Naive thymus-derived CD4-positive, alpha-beta T cell (primary cell): ENCODE measurements at regions not wholly inside any gene's neighbourhood (a gene's known extent, or its start where the extent isn't known, plus 50 kb on each side); places are given as distances from the start of the nearest gene placed in this dataset.
"Not testable (repeated sequence)": the region's sequence is repeated elsewhere in the genome, so short reads cannot be mapped to it uniquely, and the experiment has no call there.

ENCODE experiments used
- ATAC-seq: fragments of 150-1000 bp; cut with Tn5 transposase; 2 replicates; pipeline ENCODE4 v1.10.0; 2021; ENCODE audit warnings: mild to moderate bottlenecking, moderate library complexity
- CTCF ChIA-PET: fragments of 350-600 bp; sonication (Branson Sonifier 250); formaldehyde crosslinking; loops from one replicate; lab custom pipeline; 2021; ENCODE audit warnings: antibody characterized with exemption; lab: Charles Lee
- POLR2A ChIA-PET: fragments of 350-600 bp; sonication (Branson Sonifier 250); formaldehyde crosslinking; loops from one replicate; lab custom pipeline; 2021; ENCODE audit warnings: antibody characterized with exemption, inconsistent platforms; lab: Charles Lee
- DNase-seq, 9 donors: peaks; one replicate each; pipeline versions ENCODE4 v3.0.0 to v3.0.0-alpha.2; 2020 to 2022; ENCODE audit warnings: mixed read lengths in 1 of 9
- H3K27ac ChIP-seq: one replicate; pipeline ENCODE4 v1.7.0; 2013; ENCODE audit warnings: mild to moderate bottlenecking, low read depth, low read length, moderate library complexity
- H3K27me3 ChIP-seq, 2 donors: one replicate each; pipeline ENCODE4 v1.7.0; 2013; ENCODE audit warnings: low read length in 2 of 2, mild to moderate bottlenecking in 2 of 2, moderate library complexity in 2 of 2; ENCODE audit not compliant: control insufficient read depth in 2 of 2, insufficient read depth in 2 of 2
- H3K36me3 ChIP-seq, 3 experiments: 1 replicate in 2 of 3; 2 replicates in 1 of 3; pipeline ENCODE4 v1.7.0; 2013; ENCODE audit warnings: low read length in 3 of 3, mild to moderate bottlenecking in 3 of 3, moderate library complexity in 1 of 3; ENCODE audit not compliant: insufficient read depth in 3 of 3, control insufficient read depth in 2 of 3
- H3K4me1 ChIP-seq, 2 donors: one replicate each; pipeline ENCODE4 v1.7.0; 2013; ENCODE audit warnings: low read length in 2 of 2, mild to moderate bottlenecking in 2 of 2, moderate library complexity in 1 of 2; ENCODE audit not compliant: control insufficient read depth in 2 of 2, insufficient read depth in 2 of 2
- H3K4me3 ChIP-seq: 2 replicates; pipeline ENCODE4 v1.7.0; 2013; ENCODE audit warnings: mild to moderate bottlenecking, low read length
- H3K9me3 ChIP-seq, 3 experiments: 1 replicate in 2 of 3; 2 replicates in 1 of 3; pipeline ENCODE4 v1.7.0; 2013; ENCODE audit warnings: low read length in 3 of 3; ENCODE audit not compliant: control insufficient read depth in 2 of 3
- H3K27ac Mint-ChIP-seq, 9 donors: one replicate each; pipeline ENCODE4 v1.8.0; 2020 to 2022; ENCODE audit warnings: mixed read lengths in 9 of 9, mild to moderate bottlenecking in 8 of 9, moderate library complexity in 5 of 9, inconsistent platforms in 2 of 9
- H3K27me3 Mint-ChIP-seq, 5 donors: one replicate each; pipeline ENCODE4 v1.8.0; 2021 to 2022; ENCODE audit warnings: mixed read lengths in 5 of 5, mild to moderate bottlenecking in 1 of 5
- H3K36me3 Mint-ChIP-seq, 5 donors: one replicate each; pipeline ENCODE4 v1.8.0; 2020 to 2022; ENCODE audit warnings: mixed read lengths in 5 of 5, mild to moderate bottlenecking in 3 of 5, inconsistent platforms in 1 of 5
- H3K4me1 Mint-ChIP-seq, 7 donors: one replicate each; pipeline ENCODE4 v1.8.0; 2020 to 2022; ENCODE audit warnings: mixed read lengths in 7 of 7, mild to moderate bottlenecking in 3 of 7, inconsistent platforms in 1 of 7
- H3K4me3 Mint-ChIP-seq, 10 donors: one replicate each; pipeline ENCODE4 v1.8.0; 2020 to 2022; ENCODE audit warnings: mild to moderate bottlenecking in 10 of 10, mixed read lengths in 10 of 10, moderate library complexity in 6 of 10, inconsistent platforms in 2 of 10
- H3K9me3 Mint-ChIP-seq, 11 donors: one replicate each; pipeline ENCODE4 v1.8.0; 2020 to 2022; ENCODE audit warnings: mixed read lengths in 11 of 11, mild to moderate bottlenecking in 4 of 11, inconsistent platforms in 1 of 11, moderate library complexity in 1 of 11
- intact Hi-C, 2 donors: fragments of 100-400 bp; cut with micrococcal nuclease; formaldehyde crosslinking; loops; one replicate each; pipeline ENCODE4 v1.15.1; 2023

- not testable (repeated sequence) for H3K27ac Mint-ChIP-seq, ATAC-seq, H3K36me3 ChIP-seq, H3K36me3 Mint-ChIP-seq, H3K27me3 ChIP-seq, H3K27ac ChIP-seq, H3K9me3 Mint-ChIP-seq, H3K4me3 Mint-ChIP-seq, H3K9me3 ChIP-seq, DNase-seq, H3K4me3 ChIP-seq
- intact Hi-C loops = loop anchor here in 1 of 2 donors (1.0 to 10.0 kb wide), 2 partner anchors 9 to 244 kb away; no protein-coding TSS in a partner anchor
- Mint-ChIP-seq H3K27me3 (peaks cover 5 to 62% (median 9%) of the 10 kb centered on the region in 5 donors), H3K4me1 (peaks cover 0 to 19% (median 16%) of the 10 kb centered on the region in 7 donors)
- peaks cover 0 to 10% of the 10 kb centered on the region in 2 donors for H3K4me1 ChIP-seq
- CTCF ChIA-PET = interaction anchor here (0.8 to 4.4 kb wide), 5 partner anchors 8 to 103 kb away, joined by 3 to 22 read pairs (median 5); no protein-coding TSS in a partner anchor
- POLR2A ChIA-PET = interaction anchor here (1.0 kb wide), 1 partner anchor 9 kb away, joined by 3 read pairs; no protein-coding TSS in a partner anchor
These were observed 744.2 kb downstream of the TMEM121 start for GRCh38 chr14:106270476-106271121.

GRCh38 chr14:106276326-106277267 lies 750.2 kb downstream of the TMEM121 start:
- Histone ChIP-seq H3K27me3 (peaks cover 0 to 5% of the 10 kb centered on the region in 2 donors), H3K4me1 (peaks cover 7 to 22% of the 10 kb centered on the region in 2 donors), H3K27ac (peak overlapping the region; percentile 4), H3K9me3 (no peaks in the 10 kb centered on the region), H3K4me3 (no peak overlapping the region), H3K36me3 (no peaks in the 10 kb centered on the region)
- peaks cover 5 to 55% (median 25%) of the 10 kb centered on the region in 5 donors for H3K27me3 Mint-ChIP-seq
- H3K9me3 Mint-ChIP-seq = no peaks in the 10 kb centered on the region
- ATAC-seq (peak; percentile 78), DNase-seq (peak in 7 of 9 donors; percentile 58 to 79 (median 71))
- H3K36me3 Mint-ChIP-seq = no peaks in the 10 kb centered on the region
- CTCF ChIA-PET = interaction anchor here (0.6 to 1.7 kb wide), 9 partner anchors 8 to 94 kb away, joined by 3 to 5 read pairs (median 3); no protein-coding TSS in a partner anchor
- POLR2A ChIA-PET = no interaction called here
- intact Hi-C loops = loop anchor here (1.0 to 10.0 kb wide), 3 partner anchors 8 to 238 kb away; no protein-coding TSS in a partner anchor
- H3K27ac Mint-ChIP-seq = peak overlapping the region in 6 of 9 donors; percentile 60 to 87 (median 77)
- H3K4me3 Mint-ChIP-seq = peak overlapping the region in 7 of 10 donors; percentile 10 to 68 (median 38)
- peaks cover 12 to 30% (median 22%) of the 10 kb centered on the region in 7 donors for H3K4me1 Mint-ChIP-seq

DNA sequence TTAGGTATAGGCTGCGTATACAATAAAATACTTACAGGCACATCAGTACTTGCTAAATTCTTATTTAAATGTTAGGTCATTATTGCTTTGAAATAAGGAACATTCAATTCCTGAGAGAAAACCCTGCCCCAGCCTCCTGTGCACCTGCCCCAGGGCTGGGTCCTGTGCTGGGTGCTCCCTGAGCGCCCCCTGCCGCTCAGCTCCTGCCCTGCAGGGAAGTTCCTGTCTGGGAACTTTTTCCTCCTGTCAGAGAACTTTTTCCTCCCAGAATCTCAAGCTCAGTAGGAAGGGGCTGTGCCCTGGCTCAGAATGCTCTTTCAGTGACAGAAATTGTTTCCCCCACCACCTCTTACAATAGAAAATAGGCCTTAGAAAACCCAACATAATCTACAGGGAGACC lies 751.1 kb downstream of the TMEM121 start:
- peak overlapping the region in 2 of 10 donors; percentile 40 to 45 for H3K4me3 Mint-ChIP-seq
- CTCF ChIA-PET = interaction anchor here (1.0 to 1.7 kb wide), 5 partner anchors 12 to 93 kb away, joined by 3 to 5 read pairs (median 3); no protein-coding TSS in a partner anchor
- POLR2A ChIA-PET = no interaction called here
- no peaks in the 10 kb centered on the region for H3K36me3 Mint-ChIP-seq
- Histone ChIP-seq H3K9me3 (no peaks in the 10 kb centered on the region), H3K36me3 (no peaks in the 10 kb centered on the region), H3K4me3 (no peak overlapping the region), H3K4me1 (peaks cover 7 to 22% of the 10 kb centered on the region in 2 donors), H3K27ac (no peak overlapping the region), H3K27me3 (peaks cover 0 to 5% of the 10 kb centered on the region in 2 donors)
- peaks cover 12 to 30% (median 22%) of the 10 kb centered on the region in 7 donors for H3K4me1 Mint-ChIP-seq
- peak in 5 of 9 donors; percentile 11 to 44 (median 38) for DNase-seq
- H3K27me3 Mint-ChIP-seq = peaks cover 5 to 54% (median 25%) of the 10 kb centered on the region in 5 donors
- no peaks in the 10 kb centered on the region for H3K9me3 Mint-ChIP-seq
- peak overlapping the region in 5 of 9 donors; percentile 60 to 87 (median 78) for H3K27ac Mint-ChIP-seq
- intact Hi-C loops = loop anchor here in 1 of 2 donors (5.0 to 10.0 kb wide), 2 partner anchors 95 to 237 kb away; no protein-coding TSS in a partner anchor
- ATAC-seq = peak; percentile 67

- no peak overlapping the region for H3K27ac ChIP-seq
- no peaks in the 10 kb centered on the region for H3K36me3 ChIP-seq
- Mint-ChIP-seq H3K4me1 (peaks cover 11 to 25% (median 18%) of the 10 kb centered on the region in 7 donors), H3K4me3 (no peak overlapping the region), H3K27me3 (peaks cover 0 to 46% (median 20%) of the 10 kb centered on the region in 5 donors), H3K9me3 (no peaks in the 10 kb centered on the region), H3K36me3 (no peaks in the 10 kb centered on the region), H3K27ac (no peak overlapping the region)
- no peaks in the 10 kb centered on the region for H3K9me3 ChIP-seq
- intact Hi-C loops = no loop called here
- CTCF ChIA-PET = interaction anchor here (1.8 kb wide), 1 partner anchor 24 kb away, joined by 4 read pairs; no protein-coding TSS in a partner anchor
- H3K4me3 ChIP-seq = no peak overlapping the region
- POLR2A ChIA-PET = no interaction called here
- H3K27me3 ChIP-seq = peaks cover 0 to 5% of the 10 kb centered on the region in 2 donors
- no peak for DNase-seq
- peaks cover 7 to 19% of the 10 kb centered on the region in 2 donors for H3K4me1 ChIP-seq
- no peak for ATAC-seq
These were observed 754.5 kb downstream of the TMEM121 start for GRCh38 chr14:106280876-106281275.

DNA sequence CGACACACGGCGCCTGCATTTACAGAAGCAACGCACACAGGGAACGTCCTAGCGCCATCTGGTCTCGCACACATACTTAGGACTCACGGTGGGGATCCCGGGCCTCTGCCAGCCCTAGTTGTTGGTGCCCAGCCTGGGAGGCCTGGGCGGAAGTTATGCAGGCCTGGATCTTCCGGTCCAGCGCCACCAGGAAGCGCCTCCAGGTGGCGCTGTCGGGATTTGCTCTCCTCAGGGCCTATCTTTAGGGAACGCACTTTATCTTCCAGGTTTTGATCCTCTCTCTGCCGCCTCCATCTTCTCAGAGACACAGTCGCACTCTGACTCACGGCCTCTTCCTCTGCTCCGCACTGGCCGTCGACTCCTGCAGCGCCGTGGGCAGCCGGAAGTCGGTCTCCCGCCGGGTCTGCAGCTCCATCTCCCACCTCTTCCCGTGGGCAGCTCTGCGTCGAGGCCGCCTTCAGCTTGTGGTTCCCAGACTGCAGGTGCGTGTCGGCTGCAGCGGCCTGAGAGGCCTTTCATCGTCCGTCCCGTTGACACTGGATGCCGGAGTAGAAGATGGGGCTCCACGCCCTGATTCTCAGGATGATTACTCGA lies 760.4 kb downstream of the TMEM121 start:
- DNase-seq (peak in 2 of 9 donors; percentile 18 to 22), ATAC-seq (no peak)
- no peaks in the 10 kb centered on the region for H3K27me3 ChIP-seq
- no peak overlapping the region for H3K4me3 ChIP-seq
- no peaks in the 10 kb centered on the region for H3K36me3 ChIP-seq
- H3K4me3 Mint-ChIP-seq = no peak overlapping the region
- no peaks in the 10 kb centered on the region for H3K36me3 Mint-ChIP-seq
- H3K27ac ChIP-seq = no peak overlapping the region
- peaks cover 0 to 28% (median 18%) of the 10 kb centered on the region in 5 donors for H3K27me3 Mint-ChIP-seq
- no peaks in the 10 kb centered on the region for H3K4me1 ChIP-seq
- no peak overlapping the region for H3K27ac Mint-ChIP-seq
- intact Hi-C loops = no loop called here
- H3K9me3 ChIP-seq = no peaks in the 10 kb centered on the region
- H3K9me3 Mint-ChIP-seq = no peaks in the 10 kb centered on the region
- ChIA-PET CTCF (no interaction called here), POLR2A (no interaction called here)
- no peaks in the 10 kb centered on the region for H3K4me1 Mint-ChIP-seq

DNA sequence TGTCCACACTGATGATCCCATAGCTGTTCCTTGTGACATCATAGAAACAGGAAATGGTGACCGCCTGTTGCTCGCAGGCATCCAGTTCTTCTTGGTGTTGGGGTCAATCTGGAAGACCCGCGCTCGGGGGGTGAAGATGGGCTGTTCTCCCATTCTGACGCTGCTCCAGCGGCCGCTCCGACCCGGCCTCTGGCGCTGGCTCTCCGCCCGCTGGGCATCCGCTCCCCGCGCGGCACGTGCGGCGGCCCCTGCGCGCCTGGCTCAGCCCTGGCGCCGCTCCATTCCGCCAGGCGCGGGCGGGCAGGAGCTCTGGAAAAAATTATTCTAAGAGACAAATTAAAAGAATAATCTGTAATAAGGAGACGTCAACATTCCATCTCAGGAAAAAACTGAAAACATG lies 761.1 kb downstream of the TMEM121 start:
- no peaks in the 10 kb centered on the region for H3K9me3 Mint-ChIP-seq
- H3K36me3 Mint-ChIP-seq = no peaks in the 10 kb centered on the region
- H3K27ac ChIP-seq = no peak overlapping the region
- intact Hi-C loops = no loop called here
- no peak overlapping the region for H3K4me3 Mint-ChIP-seq
- no peaks in the 10 kb centered on the region for H3K4me1 Mint-ChIP-seq
- POLR2A ChIA-PET = no interaction called here
- CTCF ChIA-PET = no interaction called here
- no peak for DNase-seq
- H3K27me3 Mint-ChIP-seq = peaks cover 0 to 22% (median 18%) of the 10 kb centered on the region in 5 donors
- H3K4me1 ChIP-seq = no peaks in the 10 kb centered on the region
- H3K9me3 ChIP-seq = no peaks in the 10 kb centered on the region
- H3K36me3 ChIP-seq = no peaks in the 10 kb centered on the region
- H3K4me3 ChIP-seq = no peak overlapping the region
- no peaks in the 10 kb centered on the region for H3K27me3 ChIP-seq
- no peak overlapping the region for H3K27ac Mint-ChIP-seq
- no peak for ATAC-seq
